ENCODE measurements at regions not wholly inside any gene's neighbourhood (a gene's known extent, or its start where the extent isn't known, plus 50 kb on each side); places are given as distances from the start of the nearest gene placed in this dataset.

GRCh38 chrX:145394344-145394743, 147.0 kb downstream of the SPANXN1 start:
- TF ChIP-seq CTCF (IDR thresholded peaks at IDR 0.05; ENCODE audit: low read length) (no peak), EZH2phosphoT487 (IDR thresholded peaks at IDR 0.05; ENCODE audit: low read length) (no peak)
